ENCODE measurements at regions not wholly inside any gene's neighbourhood (a gene's known extent, or its start where the extent isn't known, plus 50 kb on each side); places are given as distances from the start of the nearest gene placed in this dataset.

GRCh38 chr20:3340443-3340842 is 67.0 kb downstream of the DNAAF9 start:
- no peaks in the 10 kb centered on the region for H3K4me1 ChIP-seq (ENCODE audit: insufficient read depth, low read length, poor library complexity, severe bottlenecking)
- no peak overlapping the region for H3K4me2 ChIP-seq (ENCODE audit: low read length)
- no peaks in the 10 kb centered on the region for H3K9me2 ChIP-seq (ENCODE audit: insufficient read depth, low read length)
- no peaks in the 10 kb centered on the region for H4K20me1 ChIP-seq (ENCODE audit: insufficient read depth, low read length)
- intact Hi-C loops (cut with micrococcal nuclease; ENCODE audit: unreplicated experiment): no loop called here
- TF ChIP-seq CTCF (conservative IDR thresholded peaks at IDR 0.05; ENCODE audit: low read length): no peak
- TF ChIP-seq EZH2phosphoT487 (IDR thresholded peaks at IDR 0.05; ENCODE audit: borderline replicate concordance, low read depth, low read length): no peak
- no peak for DNase-seq (ENCODE audit: low spot score)
- no peak overlapping the region for H3K4me3 ChIP-seq (ENCODE audit: low read depth, low read length, poor library complexity, severe bottlenecking)
- H3K27ac ChIP-seq (ENCODE audit: low read depth, low read length, poor library complexity, severe bottlenecking): no peak overlapping the region
- H3K79me2 ChIP-seq (ENCODE audit: insufficient read depth, low read depth, low read length): no peaks in the 10 kb centered on the region
- H3K36me3 ChIP-seq (ENCODE audit: insufficient read depth, low read length): no peaks in the 10 kb centered on the region
- BruUV-seq (replicated peaks): no TSS peak
- H2AFZ ChIP-seq (ENCODE audit: low read length): no peak overlapping the region
- ChIA-PET POLR2A (no interaction called here), CTCF (ENCODE audit: unreplicated experiment) (no interaction called here)
- H3K9me3 ChIP-seq (ENCODE audit: low read length): no peaks in the 10 kb centered on the region

- Histone ChIP-seq H3K9me2 (ENCODE audit: insufficient read depth, low read length) (no peaks in the 10 kb centered on the region), H3K9me3 (ENCODE audit: low read length) (no peaks in the 10 kb centered on the region), H3K4me3 (ENCODE audit: low read depth, low read length, poor library complexity, severe bottlenecking) (no peak overlapping the region), H3K4me2 (ENCODE audit: low read length) (no peak overlapping the region), H3K4me1 (ENCODE audit: insufficient read depth, low read length, poor library complexity, severe bottlenecking) (no peaks in the 10 kb centered on the region), H3K79me2 (ENCODE audit: insufficient read depth, low read depth, low read length) (no peaks in the 10 kb centered on the region), H4K20me1 (ENCODE audit: insufficient read depth, low read length) (no peaks in the 10 kb centered on the region), H3K36me3 (ENCODE audit: insufficient read depth, low read length) (no peaks in the 10 kb centered on the region), H3K27ac (ENCODE audit: low read depth, low read length, poor library complexity, severe bottlenecking) (no peak overlapping the region), H2AFZ (ENCODE audit: low read length) (no peak overlapping the region)
- ChIA-PET POLR2A (no interaction called here), CTCF (ENCODE audit: unreplicated experiment) (no interaction called here)
- no peak for DNase-seq (ENCODE audit: low spot score)
- BruUV-seq (replicated peaks): no TSS peak
- intact Hi-C loops (cut with micrococcal nuclease; ENCODE audit: unreplicated experiment): no loop called here
- no peak for TF ChIP-seq EZH2phosphoT487 (IDR thresholded peaks at IDR 0.05; ENCODE audit: borderline replicate concordance, low read depth, low read length)
- TF ChIP-seq CTCF (conservative IDR thresholded peaks at IDR 0.05; ENCODE audit: low read length): no peak
Measured at GRCh38 chr20:3339571-3339970, 67.9 kb downstream of the DNAAF9 start.

- TF ChIP-seq CTCF (conservative IDR thresholded peaks at IDR 0.05; ENCODE audit: low read length) (no peak), EZH2phosphoT487 (IDR thresholded peaks at IDR 0.05; ENCODE audit: borderline replicate concordance, low read depth, low read length) (no peak)
- no peaks in the 10 kb centered on the region for H3K9me2 ChIP-seq (ENCODE audit: insufficient read depth, low read length)
- no peak for DNase-seq (ENCODE audit: low spot score)
- no peak overlapping the region for H2AFZ ChIP-seq (ENCODE audit: low read length)
- no peak overlapping the region for H3K27ac ChIP-seq (ENCODE audit: low read depth, low read length, poor library complexity, severe bottlenecking)
- H4K20me1 ChIP-seq (ENCODE audit: insufficient read depth, low read length): no peaks in the 10 kb centered on the region
- H3K4me3 ChIP-seq (ENCODE audit: low read depth, low read length, poor library complexity, severe bottlenecking): no peak overlapping the region
- intact Hi-C loops (cut with micrococcal nuclease; ENCODE audit: unreplicated experiment): no loop called here
- no peak overlapping the region for H3K4me2 ChIP-seq (ENCODE audit: low read length)
- POLR2A ChIA-PET: no interaction called here
- H3K9me3 ChIP-seq (ENCODE audit: low read length): no peaks in the 10 kb centered on the region
- no peaks in the 10 kb centered on the region for H3K79me2 ChIP-seq (ENCODE audit: insufficient read depth, low read depth, low read length)
- CTCF ChIA-PET (ENCODE audit: unreplicated experiment): no interaction called here
- BruUV-seq (replicated peaks): no TSS peak
- no peaks in the 10 kb centered on the region for H3K4me1 ChIP-seq (ENCODE audit: insufficient read depth, low read length, poor library complexity, severe bottlenecking)
- H3K36me3 ChIP-seq (ENCODE audit: insufficient read depth, low read length): no peaks in the 10 kb centered on the region
Measured at GRCh38 chr20:3339076-3339475, 68.4 kb downstream of the DNAAF9 start.

All from OCI-LY7 (cell line).